HCT116 (cell line): ENCODE measurements at regions not wholly inside any gene's neighbourhood (a gene's known extent, or its start where the extent isn't known, plus 50 kb on each side); places are given as distances from the start of the nearest gene placed in this dataset.

ENCODE experiments used
- ATAC-seq: fragments of 200-7000 bp; cut with Tn5 transposase; 2 replicates; pipeline ENCODE4 v1.9.1; 2020; ENCODE audit warnings: mild to moderate bottlenecking, moderate library complexity
- BruUV-seq: library from RNA; stranded (reverse); fragments of 400-500 nt; replicated peaks from 2 replicates; lab custom pipeline; 2021; lab: Mats Ljungman, UMichigan
- CTCF ChIA-PET: fragments of 300-600 bp; sonication (Branson Sonifier 250); formaldehyde crosslinking; loops from one replicate; lab custom pipeline; 2021; ENCODE audit warnings: antibody characterized with exemption; lab: Charles Lee
- POLR2A ChIA-PET: fragments of 300-600, 350-600 bp; sonication (Branson Sonifier 250); formaldehyde crosslinking; loops from one replicate; lab custom pipeline; 2021; ENCODE audit warnings: antibody characterized with exemption; lab: Charles Lee
- RAD21 ChIA-PET, 2 experiments: fragments of 300-600 bp; sonication (Branson Sonifier 250); formaldehyde crosslinking; loops; one replicate each; lab custom pipeline; 2023; ENCODE audit warnings: low total read pairs in 2 of 2; ENCODE audit not compliant: uncharacterized antibody in 2 of 2, unreplicated experiment in 2 of 2, low non-redundant PET in 1 of 2; lab: Charles Lee
- DNase-seq: peaks from one replicate; pipeline ENCODE4 v3.0.0-alpha.2; 2010; ENCODE audit warnings: low read depth, low spot score
- H2AFZ ChIP-seq: fragments of 200-600 bp; shearing (Covaris generic), sonication (generic); 2 replicates; pipeline ENCODE4 v1.6.1; 2017; ENCODE audit warnings: low read depth, mixed run types, mixed read lengths, antibody characterized with exemption, low read length; ENCODE audit not compliant: poor library complexity, severe bottlenecking
- H3K27ac ChIP-seq: 2 replicates; pipeline ENCODE4 v1.5.1; 2012; ENCODE audit warnings: low read depth, low read length
- H3K27me3 ChIP-seq: fragments of 200-600 bp; sonication (generic); 2 replicates; pipeline ENCODE4 v1.6.1; 2016; ENCODE audit warnings: mixed run types, low read length, mixed read lengths; ENCODE audit not compliant: insufficient read depth
- H3K36me3 ChIP-seq, 2 experiments: fragments of 200-500 bp in 1 of 2; fragments of 200-600 bp in 1 of 2; sonication (Bioruptor generic) in 1 of 2; sonication (generic) in 1 of 2; 2 replicates each; pipeline versions ENCODE4 v1.5.1 to v1.6.1; 2014 to 2016; ENCODE audit warnings: low read length in 2 of 2, inconsistent platforms in 1 of 2, mixed read lengths in 1 of 2, mixed run types in 1 of 2; ENCODE audit not compliant: insufficient read depth in 2 of 2, control insufficient read depth in 1 of 2
- H3K4me1 ChIP-seq, 2 experiments: fragments of 200-600 bp in 1 of 2; sonication (generic) in 1 of 2; 2 replicates each; pipeline versions ENCODE4 v1.5.1 to v1.6.1; 2012 to 2017; ENCODE audit warnings: low read length in 2 of 2, inconsistent platforms in 1 of 2, mild to moderate bottlenecking in 1 of 2, mixed read lengths in 1 of 2, mixed run types in 1 of 2, moderate library complexity in 1 of 2; ENCODE audit not compliant: insufficient read depth in 2 of 2, control insufficient read depth in 1 of 2
- H3K4me2 ChIP-seq: fragments of 200-600 bp; sonication (generic); 2 replicates; pipeline ENCODE4 v1.6.1; 2017; ENCODE audit warnings: mixed run types, low read length, mixed read lengths
- H3K4me3 ChIP-seq, 2 experiments: fragments of 200-600 bp in 1 of 2; sonication (generic) in 1 of 2; replicated peaks in 1 of 2; 2 replicates each; pipeline ENCODE4 v1.5.1; 2011 to 2016; ENCODE audit warnings: low read length in 2 of 2, control low read depth in 1 of 2, low read depth in 1 of 2, mild to moderate bottlenecking in 1 of 2, mixed read lengths in 1 of 2, mixed run types in 1 of 2
- H3K79me2 ChIP-seq: fragments of 200-600 bp; sonication (generic); 2 replicates; pipeline ENCODE4 v1.6.1; 2017; ENCODE audit warnings: mild to moderate bottlenecking, mixed run types, low read length, moderate library complexity, mixed read lengths; ENCODE audit not compliant: insufficient read depth
- H3K9ac ChIP-seq: fragments of 200-600 bp; sonication (generic); 2 replicates; pipeline ENCODE4 v1.6.1; 2016; ENCODE audit warnings: low read length, mixed read lengths
- H3K9me2 ChIP-seq: fragments of 200-600 bp; sonication (generic), shearing (Covaris generic); 2 replicates; pipeline ENCODE4 v1.6.1; 2017; ENCODE audit warnings: mixed run types, mild to moderate bottlenecking, moderate library complexity; ENCODE audit not compliant: insufficient read depth
- H3K9me3 ChIP-seq, 2 experiments: fragments of 200-500 bp in 1 of 2; fragments of 200-600 bp in 1 of 2; sonication (Bioruptor generic) in 1 of 2; sonication (generic) in 1 of 2; 2 replicates each; pipeline ENCODE4 v1.6.1; 2014 to 2017; ENCODE audit warnings: low read length in 2 of 2, mixed read lengths in 2 of 2, inconsistent platforms in 1 of 2, low read depth in 1 of 2, mild to moderate bottlenecking in 1 of 2, mixed run types in 1 of 2, moderate library complexity in 1 of 2; ENCODE audit not compliant: control insufficient read depth in 1 of 2, insufficient read depth in 1 of 2
- H4K20me1 ChIP-seq: fragments of 200-600 bp; sonication (generic), shearing (Covaris generic); 2 replicates; pipeline ENCODE4 v1.6.1; 2017; ENCODE audit warnings: mixed run types, mild to moderate bottlenecking, moderate library complexity; ENCODE audit not compliant: insufficient read depth
- CBX3 ChIP-seq: IDR thresholded peaks from 2 replicates; pipeline ENCODE4 v1.6.1; 2012; ENCODE audit warnings: low read depth
- CEBPB ChIP-seq: IDR thresholded peaks from 2 replicates; pipeline ENCODE4 v1.6.1; 2012; ENCODE audit warnings: low read depth
- EGR1 ChIP-seq: IDR thresholded peaks from 2 replicates; pipeline ENCODE4 v1.6.1; 2012; ENCODE audit warnings: low read depth
- ELF1 ChIP-seq: IDR thresholded peaks from 2 replicates; pipeline ENCODE4 v1.6.1; 2012; ENCODE audit warnings: low read depth, borderline replicate concordance
- EZH2 ChIP-seq: fragments of 200-600 bp; sonication (generic); IDR thresholded peaks from 2 replicates; pipeline ENCODE4 v1.6.1; 2017; ENCODE audit warnings: antibody characterized with exemption, mixed run types
- EZH2phosphoT487 ChIP-seq: fragments of 200-600 bp; IDR thresholded peaks from 2 replicates; pipeline ENCODE4 v1.6.1; 2018; ENCODE audit warnings: antibody characterized with exemption, borderline replicate concordance
- POLR2A ChIP-seq: IDR thresholded peaks from 2 replicates; pipeline ENCODE4 v1.7.0; 2011; ENCODE audit warnings: borderline replicate concordance; ENCODE audit not compliant: insufficient read depth, insufficient read length; ENCODE audit errors: extremely low read depth
- RAD21 ChIP-seq: IDR thresholded peaks from 2 replicates; pipeline ENCODE4 v1.6.1; 2012; ENCODE audit warnings: low read depth, mild to moderate bottlenecking
- SP1 ChIP-seq: IDR thresholded peaks from 2 replicates; pipeline ENCODE4 v1.6.1; 2012; ENCODE audit warnings: low read depth
- SRF ChIP-seq: IDR thresholded peaks from 2 replicates; pipeline ENCODE4 v1.6.1; 2012; ENCODE audit warnings: low read depth
- TCF7L2 ChIP-seq: IDR thresholded peaks from 2 replicates; pipeline ENCODE4 v1.7.0; 2011; ENCODE audit warnings: borderline replicate concordance, inconsistent platforms; ENCODE audit not compliant: insufficient read depth, insufficient read length; ENCODE audit errors: extremely low read depth
- YY1 ChIP-seq: IDR thresholded peaks from 2 replicates; pipeline ENCODE4 v1.6.1; 2011; ENCODE audit warnings: low read length, low read depth, moderate library complexity, mild to moderate bottlenecking; ENCODE audit not compliant: insufficient replicate concordance; ENCODE audit errors: extremely low read depth
- ZBTB33 ChIP-seq: IDR thresholded peaks from 2 replicates; pipeline ENCODE4 v1.6.1; 2011; ENCODE audit warnings: mild to moderate bottlenecking, low read length, moderate library complexity; ENCODE audit not compliant: insufficient replicate concordance; ENCODE audit errors: extremely low read depth
- ZNF274 ChIP-seq: fragments of 200-500 bp; sonication (Bioruptor generic); IDR thresholded peaks from 2 replicates; pipeline ENCODE4 v1.6.1; 2014; ENCODE audit warnings: mild to moderate bottlenecking, low read depth, low read length, inconsistent platforms
- intact Hi-C: fragments of 100-400 bp; cut with micrococcal nuclease; formaldehyde crosslinking; loops from 2 replicates; pipeline ENCODE4 v1.10.0; 2022
- TF ChIP-seq, protein P1 (sequence below): IDR thresholded peaks from 2 replicates; pipeline ENCODE4 v1.6.1; 2012
- TF ChIP-seq, protein P2 (sequence below): IDR thresholded peaks from 2 replicates; pipeline ENCODE4 v1.6.1; 2012; ENCODE audit warnings: low read depth

DNA sequence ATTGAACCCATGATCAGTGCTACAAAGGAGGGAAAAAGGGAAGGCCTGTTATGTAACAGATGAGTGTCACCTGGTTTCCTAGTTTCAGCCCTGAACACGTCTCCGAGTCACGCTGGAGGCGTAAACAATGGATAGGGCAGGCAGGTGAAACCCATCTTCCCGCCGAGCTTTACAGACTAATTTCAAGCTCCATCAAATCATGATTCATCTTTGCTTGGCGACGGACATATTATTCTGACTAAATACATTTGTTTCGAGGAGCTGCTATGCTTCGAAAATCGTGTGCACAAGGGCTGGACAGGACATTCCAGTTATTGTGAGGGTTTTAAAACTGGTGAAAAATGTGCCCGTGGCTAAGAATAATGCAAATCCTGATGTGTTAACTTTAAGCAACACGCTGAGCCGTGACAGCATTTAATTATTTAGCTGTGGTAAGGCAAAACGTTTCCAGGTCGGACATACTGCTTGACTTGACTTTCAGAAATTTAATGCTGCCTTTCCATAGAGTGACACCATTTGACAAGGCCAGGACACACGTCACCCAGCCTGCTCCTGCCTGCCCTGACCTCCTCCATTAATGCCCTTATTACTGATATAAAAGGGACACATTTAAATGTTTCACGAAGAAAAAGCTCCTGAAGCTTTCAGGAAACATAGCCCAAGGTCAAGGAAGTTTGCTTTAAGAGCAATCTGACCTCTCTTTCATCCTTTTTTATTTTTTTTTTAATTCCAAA, 1203.5 kb upstream of the TMEM132C start:
- no peak for ATAC-seq
- BruUV-seq, result no TSS peak
- Histone ChIP-seq H3K36me3 (peaks cover 0 to 13% of the 10 kb centered on the region in 2 experiments; a peak in 1 of 4 replicates), H3K4me1 (peaks cover 11 to 28% of the 10 kb centered on the region in 2 experiments; a peak in 3 of 4 replicates), H3K27ac (no peak overlapping the region), H3K79me2 (peaks cover 75% of the 10 kb centered on the region), H3K9me3 (no peaks in the 10 kb centered on the region), H3K27me3 (no peaks in the 10 kb centered on the region), H4K20me1 (no peaks in the 10 kb centered on the region), H3K9me2 (no peaks in the 10 kb centered on the region), H3K9ac (no peak overlapping the region), H3K4me2 (no peak overlapping the region), H3K4me3 (no peak overlapping the region), H2AFZ (no peak overlapping the region)
- intact Hi-C loops, result loop anchor here (5.0 kb wide), 1 partner anchor 64 kb away; no protein-coding TSS in a partner anchor
- no peak for DNase-seq
- no peak for TF ChIP-seq CEBPB
- no peak for TF ChIP-seq ZNF274
- TF ChIP-seq CBX3, result no peak
- no peak for TF ChIP-seq SP1
- TF ChIP-seq SRF, result no peak
- TF ChIP-seq RAD21, result no peak
- TF ChIP-seq ELF1, result no peak
- no peak for TF ChIP-seq EZH2
- TF ChIP-seq YY1, result no peak
- no peak for TF ChIP-seq ZBTB33
- TF ChIP-seq, protein P1, sequence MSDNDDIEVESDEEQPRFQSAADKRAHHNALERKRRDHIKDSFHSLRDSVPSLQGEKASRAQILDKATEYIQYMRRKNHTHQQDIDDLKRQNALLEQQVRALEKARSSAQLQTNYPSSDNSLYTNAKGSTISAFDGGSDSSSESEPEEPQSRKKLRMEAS, result no peak
- no peak for TF ChIP-seq POLR2A
- no peak for TF ChIP-seq EZH2phosphoT487
- TF ChIP-seq EGR1, result no peak
- TF ChIP-seq TCF7L2, result no peak
- TF ChIP-seq, protein P2, sequence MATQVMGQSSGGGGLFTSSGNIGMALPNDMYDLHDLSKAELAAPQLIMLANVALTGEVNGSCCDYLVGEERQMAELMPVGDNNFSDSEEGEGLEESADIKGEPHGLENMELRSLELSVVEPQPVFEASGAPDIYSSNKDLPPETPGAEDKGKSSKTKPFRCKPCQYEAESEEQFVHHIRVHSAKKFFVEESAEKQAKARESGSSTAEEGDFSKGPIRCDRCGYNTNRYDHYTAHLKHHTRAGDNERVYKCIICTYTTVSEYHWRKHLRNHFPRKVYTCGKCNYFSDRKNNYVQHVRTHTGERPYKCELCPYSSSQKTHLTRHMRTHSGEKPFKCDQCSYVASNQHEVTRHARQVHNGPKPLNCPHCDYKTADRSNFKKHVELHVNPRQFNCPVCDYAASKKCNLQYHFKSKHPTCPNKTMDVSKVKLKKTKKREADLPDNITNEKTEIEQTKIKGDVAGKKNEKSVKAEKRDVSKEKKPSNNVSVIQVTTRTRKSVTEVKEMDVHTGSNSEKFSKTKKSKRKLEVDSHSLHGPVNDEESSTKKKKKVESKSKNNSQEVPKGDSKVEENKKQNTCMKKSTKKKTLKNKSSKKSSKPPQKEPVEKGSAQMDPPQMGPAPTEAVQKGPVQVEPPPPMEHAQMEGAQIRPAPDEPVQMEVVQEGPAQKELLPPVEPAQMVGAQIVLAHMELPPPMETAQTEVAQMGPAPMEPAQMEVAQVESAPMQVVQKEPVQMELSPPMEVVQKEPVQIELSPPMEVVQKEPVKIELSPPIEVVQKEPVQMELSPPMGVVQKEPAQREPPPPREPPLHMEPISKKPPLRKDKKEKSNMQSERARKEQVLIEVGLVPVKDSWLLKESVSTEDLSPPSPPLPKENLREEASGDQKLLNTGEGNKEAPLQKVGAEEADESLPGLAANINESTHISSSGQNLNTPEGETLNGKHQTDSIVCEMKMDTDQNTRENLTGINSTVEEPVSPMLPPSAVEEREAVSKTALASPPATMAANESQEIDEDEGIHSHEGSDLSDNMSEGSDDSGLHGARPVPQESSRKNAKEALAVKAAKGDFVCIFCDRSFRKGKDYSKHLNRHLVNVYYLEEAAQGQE, result no peak
- POLR2A ChIA-PET, result no interaction called here
- CTCF ChIA-PET, result no interaction called here
- RAD21 ChIA-PET, result no interaction called here
